ENCODE measurements at regions not wholly inside any gene's neighbourhood (a gene's known extent, or its start where the extent isn't known, plus 50 kb on each side); places are given as distances from the start of the nearest gene placed in this dataset.

GRCh38 chr11:121814296-121814695 lies 301.7 kb downstream of the BLID start:
- no peak for TF ChIP-seq CTCF (IDR thresholded peaks at IDR 0.05; ENCODE audit: control extremely low read depth, extremely low read depth, low read depth, missing control alignments)
- CTCF ChIA-PET = no interaction called here
- no peak for DNase-seq (ENCODE audit: extremely low spot score)
- POLR2A ChIA-PET = no interaction called here

- no peak for TF ChIP-seq CTCF (IDR thresholded peaks at IDR 0.05; ENCODE audit: control extremely low read depth, extremely low read depth, low read depth, missing control alignments)
- ChIA-PET CTCF (no interaction called here), POLR2A (no interaction called here)
- DNase-seq (ENCODE audit: extremely low spot score) = no peak
These were observed 305.7 kb downstream of the BLID start for GRCh38 chr11:121810291-121810690.

DNA sequence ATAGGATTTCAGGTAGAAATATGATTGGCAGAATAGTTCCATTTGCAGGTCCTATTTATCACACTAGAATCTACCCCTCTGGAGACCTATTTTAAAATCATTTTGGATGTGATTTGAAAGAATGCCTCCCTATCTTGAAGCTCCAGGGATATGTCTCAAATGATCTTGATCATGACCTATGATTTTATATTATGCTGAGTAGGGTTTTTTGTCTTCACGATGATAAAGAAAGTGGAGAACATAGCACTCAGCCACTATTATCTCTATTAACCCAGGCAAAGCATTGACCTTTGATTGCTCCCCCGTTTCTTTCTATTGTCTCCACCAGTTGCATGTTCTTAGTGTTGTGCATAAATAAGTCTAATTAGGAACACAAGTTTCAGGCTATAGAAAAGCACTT lies 307.9 kb downstream of the BLID start:
- TF ChIP-seq CTCF (IDR thresholded peaks at IDR 0.05; ENCODE audit: control extremely low read depth, extremely low read depth, low read depth, missing control alignments) = no peak
- CTCF ChIA-PET = no interaction called here
- POLR2A ChIA-PET = no interaction called here
- DNase-seq (ENCODE audit: extremely low spot score) = no peak

DNA sequence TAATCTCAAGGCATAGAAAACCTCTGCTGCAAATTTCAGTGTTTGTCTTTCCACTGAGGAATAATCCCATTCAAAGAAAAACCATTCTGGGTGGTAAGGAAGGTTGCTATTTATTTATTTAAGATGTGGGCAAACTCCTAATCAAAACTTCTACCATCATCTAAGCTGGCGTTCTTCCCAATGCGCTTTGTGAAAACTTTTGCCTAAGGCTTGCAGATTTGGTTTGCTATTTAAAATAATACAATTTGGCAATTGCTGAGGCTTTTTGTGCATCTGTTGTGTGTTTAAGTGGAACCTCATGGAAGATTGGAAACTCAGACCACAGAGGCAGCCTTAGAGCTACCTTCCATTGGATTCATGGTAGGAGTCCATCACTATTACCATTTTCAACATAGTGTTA lies 309.0 kb downstream of the BLID start:
- DNase-seq (ENCODE audit: extremely low spot score) = no peak
- CTCF ChIA-PET = no interaction called here
- POLR2A ChIA-PET = no interaction called here
- no peak for TF ChIP-seq CTCF (IDR thresholded peaks at IDR 0.05; ENCODE audit: control extremely low read depth, extremely low read depth, low read depth, missing control alignments)

GRCh38 chr11:121802542-121802941 lies 313.5 kb downstream of the BLID start:
- TF ChIP-seq CTCF (IDR thresholded peaks at IDR 0.05; ENCODE audit: control extremely low read depth, extremely low read depth, low read depth, missing control alignments) = no peak
- POLR2A ChIA-PET = no interaction called here
- CTCF ChIA-PET = no interaction called here
- no peak for DNase-seq (ENCODE audit: extremely low spot score)

GRCh38 chr11:121801781-121802180 lies 314.2 kb downstream of the BLID start:
- ChIA-PET POLR2A (no interaction called here), CTCF (no interaction called here)
- no peak for DNase-seq (ENCODE audit: extremely low spot score)
- TF ChIP-seq CTCF (IDR thresholded peaks at IDR 0.05; ENCODE audit: control extremely low read depth, extremely low read depth, low read depth, missing control alignments) = no peak

- ChIA-PET POLR2A (no interaction called here), CTCF (no interaction called here)
- TF ChIP-seq CTCF (IDR thresholded peaks at IDR 0.05; ENCODE audit: control extremely low read depth, extremely low read depth, low read depth, missing control alignments) = no peak
- DNase-seq (ENCODE audit: extremely low spot score) = no peak
These were observed 314.6 kb downstream of the BLID start for GRCh38 chr11:121801394-121801748.
